ENCODE measurements at regions not wholly inside any gene's neighbourhood (a gene's known extent, or its start where the extent isn't known, plus 50 kb on each side); places are given as distances from the start of the nearest gene placed in this dataset.
"Not testable (repeated sequence)": the region's sequence is repeated elsewhere in the genome, so short reads cannot be mapped to it uniquely, and the experiment has no call there.

GRCh38 chr3:135582800-135583199 lies 382.7 kb upstream of the PPP2R3A start:
- no peaks in the 10 kb centered on the region for H3K27me3 ChIP-seq
- H3K27ac ChIP-seq = no peak overlapping the region
- H3K36me3 ChIP-seq = no peaks in the 10 kb centered on the region
- no peaks in the 10 kb centered on the region for H3K9me3 ChIP-seq
- DNase-seq (no peak), ATAC-seq (no peak)
- intact Hi-C loops (cut with DNase I) = no loop called here
- no peak for TF ChIP-seq CTCF (IDR thresholded peaks at IDR 0.05)
- H3K4me1 ChIP-seq = no peaks in the 10 kb centered on the region
- no peak overlapping the region for H3K4me3 ChIP-seq

GRCh38 chr3:135596563-135596962 lies 369.0 kb upstream of the PPP2R3A start:
- no peak overlapping the region for H3K27ac ChIP-seq

GRCh38 chr3:135597855-135598254 lies 367.7 kb upstream of the PPP2R3A start:
- no peak for TF ChIP-seq CTCF (IDR thresholded peaks at IDR 0.05)
- H3K27me3 ChIP-seq = no peaks in the 10 kb centered on the region
- no peak overlapping the region for H3K4me3 ChIP-seq
- no peak for ATAC-seq
- no peak for DNase-seq
- intact Hi-C loops (cut with DNase I) = no loop called here
- H3K36me3 ChIP-seq = no peaks in the 10 kb centered on the region
- no peaks in the 10 kb centered on the region for H3K9me3 ChIP-seq
- no peak overlapping the region for H3K27ac ChIP-seq
- H3K4me1 ChIP-seq = no peaks in the 10 kb centered on the region

More at GRCh38 chr3:135596563-135596962, 369.0 kb upstream of the PPP2R3A start:
- DNase-seq (no peak), ATAC-seq (no peak)
- Histone ChIP-seq H3K4me1 (no peaks in the 10 kb centered on the region), H3K4me3 (no peak overlapping the region), H3K36me3 (no peaks in the 10 kb centered on the region), H3K9me3 (no peaks in the 10 kb centered on the region), H3K27me3 (no peaks in the 10 kb centered on the region)
- intact Hi-C loops (cut with DNase I) = no loop called here
- TF ChIP-seq CTCF (IDR thresholded peaks at IDR 0.05) = no peak

GRCh38 chr3:135598597-135598996 lies 366.9 kb upstream of the PPP2R3A start:
- H3K4me3 ChIP-seq = no peak overlapping the region
- TF ChIP-seq CTCF (IDR thresholded peaks at IDR 0.05) = no peak
- no peak for DNase-seq
- H3K4me1 ChIP-seq = no peaks in the 10 kb centered on the region
- intact Hi-C loops (cut with DNase I) = no loop called here
- no peaks in the 10 kb centered on the region for H3K9me3 ChIP-seq
- no peak overlapping the region for H3K27ac ChIP-seq
- no peaks in the 10 kb centered on the region for H3K36me3 ChIP-seq
- no peaks in the 10 kb centered on the region for H3K27me3 ChIP-seq
- ATAC-seq = no peak

GRCh38 chr3:135604512-135604911 lies 361.0 kb upstream of the PPP2R3A start:
- DNase-seq; H3K9me3 ChIP-seq; H3K27ac ChIP-seq; ATAC-seq; intact Hi-C loops (cut with DNase I); H3K27me3 ChIP-seq; H3K4me3 ChIP-seq; H3K36me3 ChIP-seq; H3K4me1 ChIP-seq: not testable (repeated sequence)

- Histone ChIP-seq H3K27me3 (no peaks in the 10 kb centered on the region), H3K4me1 (no peaks in the 10 kb centered on the region), H3K27ac (no peak overlapping the region), H3K36me3 (no peaks in the 10 kb centered on the region), H3K4me3 (no peak overlapping the region), H3K9me3 (no peaks in the 10 kb centered on the region)
- ATAC-seq (no peak), DNase-seq (no peak)
- no peak for TF ChIP-seq CTCF (IDR thresholded peaks at IDR 0.05)
- intact Hi-C loops (cut with DNase I) = no loop called here
Observed at GRCh38 chr3:135618123-135618522, 347.4 kb upstream of the PPP2R3A start.
